Transverse colon (tissue), 4 donors: ENCODE measurements at regions not wholly inside any gene's neighbourhood (a gene's known extent, or its start where the extent isn't known, plus 50 kb on each side); places are given as distances from the start of the nearest gene placed in this dataset.

Experiments
- CTCF ChIP-seq, 5 experiments: fragments of 200-600 bp in 3 of 5; fragments of 450-650 bp in 2 of 5; sonication (generic) in 3 of 5; IDR thresholded peaks; 1 replicate in 2 of 5; 2 replicates in 3 of 5; pipeline ENCODE4 v1.5.1; 2016 to 2017; ENCODE audit warnings: antibody characterized with exemption in 5 of 5, inconsistent platforms in 3 of 5, mild to moderate bottlenecking in 2 of 5, moderate library complexity in 1 of 5
- POLR2A ChIP-seq: fragments of 450-650 bp; IDR thresholded peaks from one replicate; pipeline ENCODE4 v1.6.1; 2016; ENCODE audit warnings: antibody characterized with exemption, mild to moderate bottlenecking, moderate library complexity
- POLR2AphosphoS5 ChIP-seq, 3 donors: sonication (generic); formaldehyde crosslinking; IDR thresholded peaks; one replicate each; pipeline ENCODE4 v1.6.1; 2016; ENCODE audit warnings: antibody characterized with exemption in 3 of 3

GRCh38 chr3:144477593-144477992, 506.0 kb downstream of the DIPK2A start:
- TF ChIP-seq POLR2A, result no peak
- TF ChIP-seq CTCF (IDR thresholded peaks at IDR 0.05), result no peak
- no peak for TF ChIP-seq POLR2AphosphoS5 (IDR thresholded peaks at IDR 0.05)
